Neural cell (in vitro differentiated cells): ENCODE measurements at regions not wholly inside any gene's neighbourhood (a gene's known extent, or its start where the extent isn't known, plus 50 kb on each side); places are given as distances from the start of the nearest gene placed in this dataset.

ENCODE experiments used
- H2AFZ ChIP-seq: fragments of 200-600, 300-800 bp; sonication (generic), shearing (Covaris generic); 2 replicates; pipeline ENCODE4 v1.6.0; 2014; ENCODE audit warnings: low read depth, mild to moderate bottlenecking, antibody characterized with exemption, low read length, moderate library complexity
- H3F3A ChIP-seq: fragments of 200-600 bp; shearing (Covaris generic); 2 replicates; pipeline ENCODE4 v1.6.1; 2016; ENCODE audit warnings: mild to moderate bottlenecking, moderate library complexity, mixed read lengths, antibody characterized with exemption, low read length; ENCODE audit not compliant: insufficient read depth, poor library complexity, severe bottlenecking
- H3K27ac ChIP-seq: fragments of 200-600, 300-800 bp; sonication (generic), shearing (Covaris generic); 2 replicates; pipeline ENCODE4 v1.5.1; 2014; ENCODE audit warnings: mild to moderate bottlenecking, low read length, moderate library complexity
- H3K27me3 ChIP-seq: fragments of 300-800, 200-600 bp; sonication (generic), shearing (Covaris generic); 2 replicates; pipeline ENCODE4 v1.6.0; 2014; ENCODE audit warnings: mild to moderate bottlenecking, low read depth, low read length, moderate library complexity; ENCODE audit not compliant: insufficient read depth
- H3K36me3 ChIP-seq: fragments of 300-800, 200-600 bp; sonication (generic), shearing (Covaris generic); 2 replicates; pipeline ENCODE4 v1.5.1; 2014; ENCODE audit warnings: mild to moderate bottlenecking, antibody characterized with exemption, low read length, moderate library complexity; ENCODE audit not compliant: insufficient read depth
- H3K4me2 ChIP-seq: fragments of 300-800, 200-600 bp; sonication (generic), shearing (Covaris generic); 2 replicates; pipeline ENCODE4 v1.6.0; 2014; ENCODE audit warnings: mild to moderate bottlenecking, low read length
- H3K4me3 ChIP-seq: fragments of 300-800, 200-600 bp; sonication (generic), shearing (Covaris generic); 2 replicates; pipeline ENCODE4 v1.5.1; 2014; ENCODE audit warnings: mild to moderate bottlenecking, low read length, moderate library complexity
- H3K79me2 ChIP-seq: fragments of 200-600 bp; shearing (Covaris generic); replicated peaks from 2 replicates; pipeline ENCODE4 v1.6.0; 2014; ENCODE audit warnings: mild to moderate bottlenecking, low read length, moderate library complexity; ENCODE audit not compliant: insufficient read depth
- H3K9ac ChIP-seq: fragments of 300-800, 200-600 bp; sonication (generic), shearing (Covaris generic); 2 replicates; pipeline ENCODE4 v1.6.1; 2016; ENCODE audit warnings: mild to moderate bottlenecking, low read length, mixed read lengths
- H3K9me2 ChIP-seq: fragments of 200-600 bp; shearing (Covaris generic); 2 replicates; pipeline ENCODE4 v1.6.1; 2016; ENCODE audit warnings: mild to moderate bottlenecking, low read length, mixed read lengths; ENCODE audit not compliant: insufficient read depth
- H3K9me3 ChIP-seq: fragments of 200-600, 300-800 bp; sonication (generic), shearing (Covaris generic); 2 replicates; pipeline ENCODE4 v1.6.1; 2016; ENCODE audit warnings: mild to moderate bottlenecking, mixed run types, low read length, moderate library complexity, mixed read lengths
- H4K20me1 ChIP-seq: fragments of 200-600 bp; shearing (Covaris generic); 2 replicates; pipeline ENCODE4 v1.6.1; 2016; ENCODE audit warnings: mild to moderate bottlenecking, mixed run types; ENCODE audit not compliant: insufficient read depth
- EP300 ChIP-seq: fragments of 450-650 bp; conservative IDR thresholded peaks from 2 replicates; pipeline ENCODE4 v1.6.1; 2014; ENCODE audit warnings: antibody characterized with exemption, mild to moderate bottlenecking, moderate library complexity; ENCODE audit not compliant: poor library complexity, severe bottlenecking
- EZH2 ChIP-seq: fragments of 200-600, 300-800 bp; shearing (Covaris generic), sonication (generic); IDR thresholded peaks from 2 replicates; pipeline ENCODE4 v1.6.1; 2014; ENCODE audit warnings: antibody characterized with exemption, low read length, borderline replicate concordance, mild to moderate bottlenecking; ENCODE audit not compliant: insufficient read depth, poor library complexity, severe bottlenecking
- MXI1 ChIP-seq: fragments of 450-650 bp; conservative IDR thresholded peaks from 2 replicates; pipeline ENCODE4 v1.6.1; 2014; ENCODE audit warnings: antibody characterized with exemption, mild to moderate bottlenecking; ENCODE audit not compliant: poor library complexity, severe bottlenecking
- POLR2AphosphoS5 ChIP-seq: IDR thresholded peaks from 2 replicates; pipeline ENCODE4 v1.6.1; 2012
- RAD21 ChIP-seq: fragments of 450-650 bp; conservative IDR thresholded peaks from 2 replicates; pipeline ENCODE4 v1.6.1; 2014; ENCODE audit warnings: antibody characterized with exemption, mild to moderate bottlenecking, moderate library complexity
- SMC3 ChIP-seq: fragments of 450-650 bp; conservative IDR thresholded peaks from 2 replicates; pipeline ENCODE4 v1.6.1; 2014; ENCODE audit warnings: antibody characterized with exemption, mild to moderate bottlenecking, moderate library complexity; ENCODE audit not compliant: poor library complexity
- TAF1 ChIP-seq: IDR thresholded peaks from 2 replicates; pipeline ENCODE4 v1.6.1; 2012; ENCODE audit warnings: low read depth
- TF ChIP-seq, protein P1 (sequence below): IDR thresholded peaks from 2 replicates; pipeline ENCODE4 v1.6.1; 2012; ENCODE audit warnings: borderline replicate concordance
- TF ChIP-seq, protein P2 (sequence below): fragments of 450-650 bp; IDR thresholded peaks from 2 replicates; pipeline ENCODE4 v1.5.1; 2014; ENCODE audit warnings: antibody characterized with exemption, mild to moderate bottlenecking, moderate library complexity; ENCODE audit not compliant: poor library complexity, severe bottlenecking

DNA sequence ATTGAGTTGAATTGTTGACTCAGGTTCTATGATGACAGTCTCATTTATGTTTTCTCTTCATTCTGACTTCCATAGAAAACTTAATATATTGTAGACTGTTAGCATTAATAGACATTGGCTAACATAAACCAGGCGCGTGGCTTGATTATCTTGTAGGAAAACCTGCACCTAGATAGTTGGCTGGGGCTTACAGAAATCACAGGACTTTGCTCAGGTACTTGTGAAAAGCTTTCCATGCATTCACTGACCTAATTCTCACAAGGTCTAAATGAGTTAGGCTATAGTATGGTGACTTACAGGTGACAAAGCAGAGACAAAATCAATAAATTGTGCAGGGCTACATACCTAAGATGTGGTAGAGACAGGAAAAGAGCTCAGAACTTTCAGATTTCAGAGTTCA, 212.8 kb downstream of the GPAT3 start:
- H3K79me2 ChIP-seq: no peaks in the 10 kb centered on the region
- no peaks in the 10 kb centered on the region for H3K9me2 ChIP-seq
- H3F3A ChIP-seq: no peaks in the 10 kb centered on the region
- H3K4me3 ChIP-seq: no peak overlapping the region
- no peaks in the 10 kb centered on the region for H3K36me3 ChIP-seq
- H4K20me1 ChIP-seq: no peaks in the 10 kb centered on the region
- H3K4me2 ChIP-seq: no peak overlapping the region
- no peaks in the 10 kb centered on the region for H3K27me3 ChIP-seq
- no peak overlapping the region for H3K9ac ChIP-seq
- no peak overlapping the region for H3K27ac ChIP-seq
- no peak for TF ChIP-seq SMC3
- no peaks in the 10 kb centered on the region for H3K9me3 ChIP-seq
- H2AFZ ChIP-seq: no peak overlapping the region

DNA sequence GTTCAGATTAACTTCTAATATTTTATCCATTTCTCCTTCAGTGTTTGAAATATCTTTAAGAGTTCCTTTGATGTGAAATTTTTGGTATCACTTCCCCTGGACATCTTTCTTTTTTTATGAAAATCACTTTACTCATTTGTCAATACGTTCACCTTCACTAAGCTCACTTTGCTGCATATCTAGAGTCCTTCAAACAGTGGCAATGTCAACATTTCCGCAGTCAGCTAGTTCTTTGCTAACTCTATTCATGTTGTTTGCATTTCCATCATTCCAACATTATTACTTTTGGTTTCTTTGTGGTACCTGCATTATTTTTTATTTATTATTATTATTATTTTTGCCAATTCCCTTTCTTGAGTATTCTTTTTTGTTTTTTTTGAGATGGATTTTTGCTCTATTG, 203.0 kb downstream of the GPAT3 start:
- H3K9me3 ChIP-seq: no peaks in the 10 kb centered on the region
- no peaks in the 10 kb centered on the region for H3F3A ChIP-seq
- H3K79me2 ChIP-seq: no peaks in the 10 kb centered on the region
- no peaks in the 10 kb centered on the region for H4K20me1 ChIP-seq
- TF ChIP-seq SMC3 (no peak), EZH2 (no peak), POLR2AphosphoS5 (no peak), EP300 (no peak), TAF1 (no peak), MXI1 (no peak), RAD21 (no peak)
- TF ChIP-seq, protein P1, sequence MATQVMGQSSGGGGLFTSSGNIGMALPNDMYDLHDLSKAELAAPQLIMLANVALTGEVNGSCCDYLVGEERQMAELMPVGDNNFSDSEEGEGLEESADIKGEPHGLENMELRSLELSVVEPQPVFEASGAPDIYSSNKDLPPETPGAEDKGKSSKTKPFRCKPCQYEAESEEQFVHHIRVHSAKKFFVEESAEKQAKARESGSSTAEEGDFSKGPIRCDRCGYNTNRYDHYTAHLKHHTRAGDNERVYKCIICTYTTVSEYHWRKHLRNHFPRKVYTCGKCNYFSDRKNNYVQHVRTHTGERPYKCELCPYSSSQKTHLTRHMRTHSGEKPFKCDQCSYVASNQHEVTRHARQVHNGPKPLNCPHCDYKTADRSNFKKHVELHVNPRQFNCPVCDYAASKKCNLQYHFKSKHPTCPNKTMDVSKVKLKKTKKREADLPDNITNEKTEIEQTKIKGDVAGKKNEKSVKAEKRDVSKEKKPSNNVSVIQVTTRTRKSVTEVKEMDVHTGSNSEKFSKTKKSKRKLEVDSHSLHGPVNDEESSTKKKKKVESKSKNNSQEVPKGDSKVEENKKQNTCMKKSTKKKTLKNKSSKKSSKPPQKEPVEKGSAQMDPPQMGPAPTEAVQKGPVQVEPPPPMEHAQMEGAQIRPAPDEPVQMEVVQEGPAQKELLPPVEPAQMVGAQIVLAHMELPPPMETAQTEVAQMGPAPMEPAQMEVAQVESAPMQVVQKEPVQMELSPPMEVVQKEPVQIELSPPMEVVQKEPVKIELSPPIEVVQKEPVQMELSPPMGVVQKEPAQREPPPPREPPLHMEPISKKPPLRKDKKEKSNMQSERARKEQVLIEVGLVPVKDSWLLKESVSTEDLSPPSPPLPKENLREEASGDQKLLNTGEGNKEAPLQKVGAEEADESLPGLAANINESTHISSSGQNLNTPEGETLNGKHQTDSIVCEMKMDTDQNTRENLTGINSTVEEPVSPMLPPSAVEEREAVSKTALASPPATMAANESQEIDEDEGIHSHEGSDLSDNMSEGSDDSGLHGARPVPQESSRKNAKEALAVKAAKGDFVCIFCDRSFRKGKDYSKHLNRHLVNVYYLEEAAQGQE: no peak
- TF ChIP-seq, protein P2, sequence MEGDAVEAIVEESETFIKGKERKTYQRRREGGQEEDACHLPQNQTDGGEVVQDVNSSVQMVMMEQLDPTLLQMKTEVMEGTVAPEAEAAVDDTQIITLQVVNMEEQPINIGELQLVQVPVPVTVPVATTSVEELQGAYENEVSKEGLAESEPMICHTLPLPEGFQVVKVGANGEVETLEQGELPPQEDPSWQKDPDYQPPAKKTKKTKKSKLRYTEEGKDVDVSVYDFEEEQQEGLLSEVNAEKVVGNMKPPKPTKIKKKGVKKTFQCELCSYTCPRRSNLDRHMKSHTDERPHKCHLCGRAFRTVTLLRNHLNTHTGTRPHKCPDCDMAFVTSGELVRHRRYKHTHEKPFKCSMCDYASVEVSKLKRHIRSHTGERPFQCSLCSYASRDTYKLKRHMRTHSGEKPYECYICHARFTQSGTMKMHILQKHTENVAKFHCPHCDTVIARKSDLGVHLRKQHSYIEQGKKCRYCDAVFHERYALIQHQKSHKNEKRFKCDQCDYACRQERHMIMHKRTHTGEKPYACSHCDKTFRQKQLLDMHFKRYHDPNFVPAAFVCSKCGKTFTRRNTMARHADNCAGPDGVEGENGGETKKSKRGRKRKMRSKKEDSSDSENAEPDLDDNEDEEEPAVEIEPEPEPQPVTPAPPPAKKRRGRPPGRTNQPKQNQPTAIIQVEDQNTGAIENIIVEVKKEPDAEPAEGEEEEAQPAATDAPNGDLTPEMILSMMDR: no peak
- no peak overlapping the region for H3K4me2 ChIP-seq
- no peaks in the 10 kb centered on the region for H3K9me2 ChIP-seq
- H3K36me3 ChIP-seq: no peaks in the 10 kb centered on the region
- no peak overlapping the region for H2AFZ ChIP-seq
- H3K9ac ChIP-seq: no peak overlapping the region
- H3K4me3 ChIP-seq: no peak overlapping the region
- H3K27ac ChIP-seq: no peak overlapping the region
- no peaks in the 10 kb centered on the region for H3K27me3 ChIP-seq

DNA sequence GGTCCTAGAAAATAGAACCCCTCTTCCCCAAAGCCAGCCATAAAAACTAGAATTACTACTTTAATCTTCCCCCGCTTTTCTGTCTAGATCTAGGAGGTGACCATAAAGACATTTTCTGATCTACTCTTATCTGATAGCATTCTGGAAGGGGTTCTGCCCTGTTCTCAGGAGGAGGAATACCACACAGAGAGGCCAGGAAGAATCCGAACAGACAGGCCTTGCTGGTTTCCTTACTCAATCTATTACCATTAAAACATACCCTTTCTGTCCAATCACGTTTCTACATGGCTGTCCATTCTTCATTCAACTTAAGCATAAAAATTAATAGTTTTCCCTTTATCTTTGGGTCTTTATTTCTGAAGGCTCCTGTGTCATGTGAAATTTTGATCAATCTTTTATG, 198.7 kb downstream of the GPAT3 start:
- H2AFZ ChIP-seq: no peak overlapping the region
- H4K20me1 ChIP-seq: no peaks in the 10 kb centered on the region
- no peak overlapping the region for H3K27ac ChIP-seq
- no peaks in the 10 kb centered on the region for H3K9me2 ChIP-seq
- no peak for TF ChIP-seq EP300
- TF ChIP-seq, protein P2: no peak
- TF ChIP-seq TAF1: no peak
- no peak for TF ChIP-seq POLR2AphosphoS5
- TF ChIP-seq SMC3: no peak
- TF ChIP-seq EZH2: no peak
- TF ChIP-seq, protein P1: no peak
- no peak for TF ChIP-seq MXI1
- TF ChIP-seq RAD21: no peak
- H3K9me3 ChIP-seq: no peaks in the 10 kb centered on the region
- H3K4me3 ChIP-seq: no peak overlapping the region
- H3K36me3 ChIP-seq: no peaks in the 10 kb centered on the region
- no peaks in the 10 kb centered on the region for H3K27me3 ChIP-seq
- H3K4me2 ChIP-seq: no peak overlapping the region
- H3K9ac ChIP-seq: no peak overlapping the region
- H3F3A ChIP-seq: no peaks in the 10 kb centered on the region
- H3K79me2 ChIP-seq: no peaks in the 10 kb centered on the region
